NCI-H748 (cell line): ENCODE measurements at regions not wholly inside any gene's neighbourhood (a gene's known extent, or its start where the extent isn't known, plus 50 kb on each side); places are given as distances from the start of the nearest gene placed in this dataset.

Experiments
- DNase-seq: peaks from one replicate; lab custom pipeline; 2025; ENCODE audit not compliant: unreplicated experiment; lab: John Stamatoyannopoulos, UW

- DNase-seq: no peak
Observed at GRCh38 chr3:127132876-127133275, 60.1 kb upstream of the PRR23E start.

- DNase-seq: no peak
Observed at GRCh38 chr3:127133971-127134370, 59.0 kb upstream of the PRR23E start.

GRCh38 chr3:127134466-127134865, 58.5 kb upstream of the PRR23E start:
- DNase-seq: no peak

- DNase-seq: no peak
Observed at GRCh38 chr3:127134887-127135240, 58.1 kb upstream of the PRR23E start.

GRCh38 chr3:127135241-127136023, 57.5 kb upstream of the PRR23E start:
- peak; percentile 72 for DNase-seq

- no peak for DNase-seq
Observed at GRCh38 chr3:127136024-127136600, 56.8 kb upstream of the PRR23E start.

GRCh38 chr3:127136706-127137105, 56.2 kb upstream of the PRR23E start:
- DNase-seq: no peak

- no peak for DNase-seq
Observed at GRCh38 chr3:127137113-127137512, 55.8 kb upstream of the PRR23E start.

GRCh38 chr3:127137757-127138536, 55.0 kb upstream of the PRR23E start:
- DNase-seq: no peak

- no peak for DNase-seq
Observed at GRCh38 chr3:127139601-127140500, 53.1 kb upstream of the PRR23E start.

GRCh38 chr3:127140501-127141460, 52.1 kb upstream of the PRR23E start:
- DNase-seq: no peak

- peak; percentile 95 for DNase-seq
Observed at GRCh38 chr3:127141921-127142730, 50.8 kb upstream of the PRR23E start.
